ENCODE measurements at regions not wholly inside any gene's neighbourhood (a gene's known extent, or its start where the extent isn't known, plus 50 kb on each side); places are given as distances from the start of the nearest gene placed in this dataset.

- DNase-seq = no peak
- Histone ChIP-seq H3K27ac (no peak overlapping the region), H3K36me3 (no peaks in the 10 kb centered on the region), H3K9me3 (ENCODE audit: severe bottlenecking) (no peaks in the 10 kb centered on the region), H3K4me3 (ENCODE audit: low read depth, low read length) (no peak overlapping the region), H3K27me3 (ENCODE audit: insufficient read depth, low read depth, severe bottlenecking) (no peaks in the 10 kb centered on the region)
- no peak for TF ChIP-seq CTCF (IDR thresholded peaks at IDR 0.05; ENCODE audit: low read depth, low read length)
Observed at GRCh38 chr5:152549709-152550108, 144.6 kb upstream of the NMUR2 start.

- no peak for DNase-seq
- no peaks in the 10 kb centered on the region for H3K27me3 ChIP-seq (ENCODE audit: insufficient read depth, low read depth, severe bottlenecking)
- TF ChIP-seq CTCF (IDR thresholded peaks at IDR 0.05; ENCODE audit: low read depth, low read length) = no peak
Observed at GRCh38 chr5:152551061-152551460, 146.0 kb upstream of the NMUR2 start.

GRCh38 chr5:152556784-152557183, 151.7 kb upstream of the NMUR2 start:
- H3K36me3 ChIP-seq = no peaks in the 10 kb centered on the region
- H3K9me3 ChIP-seq (ENCODE audit: severe bottlenecking) = no peaks in the 10 kb centered on the region
- H3K27me3 ChIP-seq (ENCODE audit: insufficient read depth, low read depth, severe bottlenecking) = no peaks in the 10 kb centered on the region
- DNase-seq = no peak
- no peak overlapping the region for H3K4me3 ChIP-seq (ENCODE audit: low read depth, low read length)
- no peak overlapping the region for H3K27ac ChIP-seq
- TF ChIP-seq CTCF (IDR thresholded peaks at IDR 0.05; ENCODE audit: low read depth, low read length) = no peak

More at GRCh38 chr5:152551061-152551460, 146.0 kb upstream of the NMUR2 start:
- Histone ChIP-seq H3K4me3 (ENCODE audit: low read depth, low read length) (no peak overlapping the region), H3K9me3 (ENCODE audit: severe bottlenecking) (no peaks in the 10 kb centered on the region), H3K27ac (no peak overlapping the region), H3K36me3 (no peaks in the 10 kb centered on the region)

- Histone ChIP-seq H3K9me3 (ENCODE audit: severe bottlenecking) (no peaks in the 10 kb centered on the region), H3K27me3 (ENCODE audit: insufficient read depth, low read depth, severe bottlenecking) (no peaks in the 10 kb centered on the region), H3K27ac (no peak overlapping the region), H3K4me3 (ENCODE audit: low read depth, low read length) (no peak overlapping the region), H3K36me3 (no peaks in the 10 kb centered on the region)
- TF ChIP-seq CTCF (IDR thresholded peaks at IDR 0.05; ENCODE audit: low read depth, low read length) = peak; percentile 81
- DNase-seq = peak; percentile 83
Observed at GRCh38 chr5:152560512-152561137, 155.5 kb upstream of the NMUR2 start.

- DNase-seq = no peak
- no peak overlapping the region for H3K27ac ChIP-seq
- H3K27me3 ChIP-seq (ENCODE audit: insufficient read depth, low read depth, severe bottlenecking) = no peaks in the 10 kb centered on the region
- no peak overlapping the region for H3K4me3 ChIP-seq (ENCODE audit: low read depth, low read length)
- no peaks in the 10 kb centered on the region for H3K36me3 ChIP-seq
- H3K9me3 ChIP-seq (ENCODE audit: severe bottlenecking) = peaks cover 5% of the 10 kb centered on the region
- TF ChIP-seq CTCF (IDR thresholded peaks at IDR 0.05; ENCODE audit: low read depth, low read length) = no peak
Observed at GRCh38 chr5:152568016-152568415, 162.9 kb upstream of the NMUR2 start.

GRCh38 chr5:152572812-152573211, 167.7 kb upstream of the NMUR2 start:
- no peak overlapping the region for H3K4me3 ChIP-seq (ENCODE audit: low read depth, low read length)
- DNase-seq = no peak
- no peak overlapping the region for H3K27ac ChIP-seq
- H3K9me3 ChIP-seq (ENCODE audit: severe bottlenecking) = peaks cover 5% of the 10 kb centered on the region
- TF ChIP-seq CTCF (IDR thresholded peaks at IDR 0.05; ENCODE audit: low read depth, low read length) = no peak
- H3K36me3 ChIP-seq = no peaks in the 10 kb centered on the region
- no peaks in the 10 kb centered on the region for H3K27me3 ChIP-seq (ENCODE audit: insufficient read depth, low read depth, severe bottlenecking)
